HEK293T (cell line): ENCODE measurements at regions not wholly inside any gene's neighbourhood (a gene's known extent, or its start where the extent isn't known, plus 50 kb on each side); places are given as distances from the start of the nearest gene placed in this dataset.

Experiments used
- BHLHE40 ChIP-seq: fragments of 450-650 bp; IDR thresholded peaks from 2 replicates; pipeline ENCODE4 v1.6.1; 2016; ENCODE audit warnings: mild to moderate bottlenecking, moderate library complexity, borderline replicate concordance
- ELF4 ChIP-seq: fragments of 450-650 bp; IDR thresholded peaks from 2 replicates; pipeline ENCODE4 v1.6.1; 2017; ENCODE audit warnings: antibody characterized with exemption
- FOXK2 ChIP-seq: fragments of 450-650 bp; IDR thresholded peaks from 2 replicates; pipeline ENCODE4 v1.6.1; 2016; ENCODE audit warnings: mild to moderate bottlenecking
- FOXM1 ChIP-seq: fragments of 450-650 bp; IDR thresholded peaks from 2 replicates; pipeline ENCODE4 v1.6.1; 2017; ENCODE audit warnings: mild to moderate bottlenecking, borderline replicate concordance
- L3MBTL2 ChIP-seq: fragments of 450-650 bp; conservative IDR thresholded peaks from 2 replicates; pipeline ENCODE4 v1.6.1; 2016; ENCODE audit warnings: mild to moderate bottlenecking
- NFRKB ChIP-seq: fragments of 450-650 bp; IDR thresholded peaks from 2 replicates; pipeline ENCODE4 v1.6.1; 2016; ENCODE audit warnings: mild to moderate bottlenecking, moderate library complexity
- SP1 ChIP-seq: fragments of 450-650 bp; IDR thresholded peaks from 2 replicates; pipeline ENCODE4 v1.6.1; 2017
- SUZ12 ChIP-seq: fragments of 450-650 bp; IDR thresholded peaks from 2 replicates; pipeline ENCODE4 v1.6.1; 2016; ENCODE audit warnings: mild to moderate bottlenecking
- TARDBP ChIP-seq: fragments of 450-650 bp; IDR thresholded peaks from 2 replicates; pipeline ENCODE4 v1.6.1; 2016
- ZNF384 ChIP-seq: fragments of 450-650 bp; IDR thresholded peaks from 2 replicates; pipeline ENCODE4 v1.6.1; 2016
- TF ChIP-seq, protein P1 (sequence below): fragments of 450-650 bp; IDR thresholded peaks from 2 replicates; pipeline ENCODE4 v1.6.1; 2016

DNA sequence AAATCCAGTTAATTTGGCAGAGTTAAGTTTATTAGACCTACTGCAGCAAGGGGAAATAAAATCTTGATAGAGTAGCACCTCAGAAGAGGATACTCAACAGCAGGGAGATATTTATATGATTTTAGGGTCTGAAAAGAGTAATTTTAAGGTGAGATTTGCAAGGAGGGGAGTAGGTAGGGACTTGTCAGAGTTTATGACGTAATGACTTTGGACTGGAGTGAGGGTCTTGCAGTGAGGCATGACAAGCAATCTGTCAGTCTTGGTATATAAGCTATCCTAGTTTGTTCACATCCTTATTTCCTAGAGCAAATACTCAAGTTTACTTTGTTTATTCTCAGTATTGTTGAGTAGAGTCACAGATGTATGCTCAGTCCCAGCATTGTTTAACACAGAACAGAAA, 722.6 kb downstream of the TLE4 start:
- no peak for TF ChIP-seq FOXM1
- no peak for TF ChIP-seq SUZ12
- no peak for TF ChIP-seq ZNF384
- TF ChIP-seq BHLHE40: no peak
- no peak for TF ChIP-seq ELF4
- TF ChIP-seq, protein P1, sequence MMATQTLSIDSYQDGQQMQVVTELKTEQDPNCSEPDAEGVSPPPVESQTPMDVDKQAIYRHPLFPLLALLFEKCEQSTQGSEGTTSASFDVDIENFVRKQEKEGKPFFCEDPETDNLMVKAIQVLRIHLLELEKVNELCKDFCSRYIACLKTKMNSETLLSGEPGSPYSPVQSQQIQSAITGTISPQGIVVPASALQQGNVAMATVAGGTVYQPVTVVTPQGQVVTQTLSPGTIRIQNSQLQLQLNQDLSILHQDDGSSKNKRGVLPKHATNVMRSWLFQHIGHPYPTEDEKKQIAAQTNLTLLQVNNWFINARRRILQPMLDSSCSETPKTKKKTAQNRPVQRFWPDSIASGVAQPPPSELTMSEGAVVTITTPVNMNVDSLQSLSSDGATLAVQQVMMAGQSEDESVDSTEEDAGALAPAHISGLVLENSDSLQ: no peak
- no peak for TF ChIP-seq TARDBP
- TF ChIP-seq FOXK2: no peak
- TF ChIP-seq NFRKB: no peak
- no peak for TF ChIP-seq L3MBTL2
- no peak for TF ChIP-seq SP1
